H1 (cell line): ENCODE measurements at regions not wholly inside any gene's neighbourhood (a gene's known extent, or its start where the extent isn't known, plus 50 kb on each side); places are given as distances from the start of the nearest gene placed in this dataset.

ENCODE experiments used
- BRCA1 ChIP-seq: IDR thresholded peaks from 2 replicates; pipeline ENCODE4 v1.6.1; 2012; ENCODE audit warnings: low read depth, low read length, improper control_type of control experiment
- CHD7 ChIP-seq: fragments of 300-600 bp; sonication (generic); IDR thresholded peaks from 2 replicates; pipeline ENCODE4 v1.7.1; 2012; ENCODE audit warnings: low read length, moderate library complexity, mild to moderate bottlenecking, inconsistent platforms; ENCODE audit not compliant: insufficient replicate concordance
- NRF1 ChIP-seq: IDR thresholded peaks from 2 replicates; pipeline ENCODE4 v1.6.1; 2011; ENCODE audit warnings: mild to moderate bottlenecking, low read depth, low read length, improper control_type of control experiment
- POU5F1 ChIP-seq: IDR thresholded peaks from 2 replicates; pipeline ENCODE4 v1.6.1; 2011; ENCODE audit warnings: low read depth, mild to moderate bottlenecking, low read length, moderate library complexity

DNA sequence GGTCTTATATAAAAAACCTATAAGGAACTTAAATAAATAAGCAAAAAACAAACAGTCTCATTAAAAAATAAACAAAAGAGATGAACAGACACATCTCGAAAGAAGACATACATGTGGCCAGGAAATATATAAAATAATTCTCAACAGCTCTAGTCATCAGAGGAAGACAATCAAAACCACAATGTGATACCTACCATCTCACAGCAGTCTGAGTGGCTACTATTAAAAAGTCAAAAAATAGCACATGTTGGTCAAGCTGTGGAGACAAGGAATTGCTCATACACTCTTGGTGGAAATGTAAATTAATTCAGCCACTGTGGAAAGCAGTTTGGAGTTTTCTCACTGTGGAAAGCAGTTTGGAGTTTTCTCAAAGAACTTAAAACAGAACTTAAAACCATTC lies 100.3 kb upstream of the ADAMTS5 start (continued):
- TF ChIP-seq CHD7 (no peak), BRCA1 (no peak), POU5F1 (no peak), NRF1 (no peak)
- TF ChIP-seq, all 59 proteins: peak for 0
